Neural crest cell (in vitro differentiated cells): ENCODE measurements at regions not wholly inside any gene's neighbourhood (a gene's known extent, or its start where the extent isn't known, plus 50 kb on each side); places are given as distances from the start of the nearest gene placed in this dataset.

Experiments used
- DNase-seq: peaks from one replicate; pipeline ENCODE4 v3.0.0; 2021; ENCODE audit warnings: low read depth, mixed read lengths, low spot score
- H3K27ac Mint-ChIP-seq: one replicate; pipeline ENCODE4 v1.8.0; 2021; ENCODE audit warnings: mild to moderate bottlenecking, mixed read lengths; ENCODE audit not compliant: unreplicated experiment
- H3K27me3 Mint-ChIP-seq: 2 replicates; pipeline ENCODE4 v1.8.0; 2021; ENCODE audit warnings: low read depth, mild to moderate bottlenecking, mixed read lengths
- H3K36me3 Mint-ChIP-seq: 2 replicates; pipeline ENCODE4 v1.8.0; 2021; ENCODE audit warnings: low read depth, mild to moderate bottlenecking, mixed read lengths
- H3K4me1 Mint-ChIP-seq: 2 replicates; pipeline ENCODE4 v1.8.0; 2021; ENCODE audit warnings: mixed read lengths
- H3K4me3 Mint-ChIP-seq: one replicate; pipeline ENCODE4 v1.8.0; 2021; ENCODE audit warnings: mild to moderate bottlenecking, mixed read lengths
- H3K9me3 Mint-ChIP-seq: 2 replicates; pipeline ENCODE4 v1.8.0; 2021; ENCODE audit warnings: mixed read lengths
- CTCF ChIP-seq: fragments of 200-600 bp; sonication (generic); conservative IDR thresholded peaks from 2 replicates; pipeline ENCODE4 v1.5.0; 2021; ENCODE audit warnings: antibody characterized with exemption, mild to moderate bottlenecking

GRCh38 chr16:87044829-87045228, 272.4 kb downstream of the C16orf95 start:
- no peak for DNase-seq
- Mint-ChIP-seq H3K36me3 (no peaks in the 10 kb centered on the region), H3K4me3 (no peak overlapping the region), H3K27ac (no peak overlapping the region), H3K4me1 (peaks cover 10% of the 10 kb centered on the region), H3K27me3 (peaks cover 13% of the 10 kb centered on the region), H3K9me3 (no peaks in the 10 kb centered on the region)
- TF ChIP-seq CTCF, result no peak

- peaks cover 10% of the 10 kb centered on the region for H3K4me1 Mint-ChIP-seq
- DNase-seq, result no peak
- H3K9me3 Mint-ChIP-seq, result no peaks in the 10 kb centered on the region
- TF ChIP-seq CTCF, result no peak
- H3K4me3 Mint-ChIP-seq, result no peak overlapping the region
- H3K27ac Mint-ChIP-seq, result no peak overlapping the region
- H3K36me3 Mint-ChIP-seq, result no peaks in the 10 kb centered on the region
- peaks cover 13% of the 10 kb centered on the region for H3K27me3 Mint-ChIP-seq
These were observed 271.6 kb downstream of the C16orf95 start for GRCh38 chr16:87045466-87046216.

GRCh38 chr16:87046235-87046634, 271.0 kb downstream of the C16orf95 start:
- TF ChIP-seq CTCF, result no peak
- peaks cover 10% of the 10 kb centered on the region for H3K4me1 Mint-ChIP-seq
- DNase-seq, result no peak
- peaks cover 13% of the 10 kb centered on the region for H3K27me3 Mint-ChIP-seq
- no peak overlapping the region for H3K4me3 Mint-ChIP-seq
- no peaks in the 10 kb centered on the region for H3K36me3 Mint-ChIP-seq
- no peaks in the 10 kb centered on the region for H3K9me3 Mint-ChIP-seq
- no peak overlapping the region for H3K27ac Mint-ChIP-seq

GRCh38 chr16:87047221-87048037, 269.8 kb downstream of the C16orf95 start:
- no peak for TF ChIP-seq CTCF
- no peak overlapping the region for H3K4me3 Mint-ChIP-seq
- peaks cover 10% of the 10 kb centered on the region for H3K4me1 Mint-ChIP-seq
- no peak for DNase-seq
- no peaks in the 10 kb centered on the region for H3K36me3 Mint-ChIP-seq
- no peaks in the 10 kb centered on the region for H3K9me3 Mint-ChIP-seq
- H3K27ac Mint-ChIP-seq, result no peak overlapping the region
- peaks cover 17% of the 10 kb centered on the region for H3K27me3 Mint-ChIP-seq

GRCh38 chr16:87048038-87048729, 269.0 kb downstream of the C16orf95 start:
- no peak for DNase-seq
- Mint-ChIP-seq H3K27ac (no peak overlapping the region), H3K4me3 (no peak overlapping the region), H3K36me3 (no peaks in the 10 kb centered on the region), H3K27me3 (peaks cover 17% of the 10 kb centered on the region), H3K4me1 (peaks cover 10% of the 10 kb centered on the region), H3K9me3 (no peaks in the 10 kb centered on the region)
- no peak for TF ChIP-seq CTCF
